ENCODE measurements at regions not wholly inside any gene's neighbourhood (a gene's known extent, or its start where the extent isn't known, plus 50 kb on each side); places are given as distances from the start of the nearest gene placed in this dataset.

DNA sequence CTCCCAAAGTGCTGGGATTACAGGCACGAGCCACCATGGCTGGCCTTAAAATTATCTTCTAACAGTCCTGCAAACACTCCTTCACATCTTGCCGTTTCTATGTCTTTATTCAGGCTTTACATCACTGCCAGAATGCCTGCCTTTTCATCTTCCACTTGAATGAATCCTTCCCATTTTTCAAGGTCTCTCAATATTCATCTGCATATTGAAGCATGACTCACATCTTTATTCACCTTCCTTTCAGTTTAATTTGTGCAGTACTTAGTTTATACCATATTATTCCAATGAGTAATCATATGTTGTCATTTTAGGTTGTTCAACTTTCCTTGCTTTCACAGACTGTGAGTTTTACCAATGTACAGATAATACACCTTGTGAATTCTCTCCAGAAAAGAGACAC, 510.1 kb upstream of the PIK3C3 start:
- no peak for DNase-seq

GRCh38 chr18:41436772-41437171, 518.3 kb upstream of the PIK3C3 start:
- no peak for DNase-seq

DNA sequence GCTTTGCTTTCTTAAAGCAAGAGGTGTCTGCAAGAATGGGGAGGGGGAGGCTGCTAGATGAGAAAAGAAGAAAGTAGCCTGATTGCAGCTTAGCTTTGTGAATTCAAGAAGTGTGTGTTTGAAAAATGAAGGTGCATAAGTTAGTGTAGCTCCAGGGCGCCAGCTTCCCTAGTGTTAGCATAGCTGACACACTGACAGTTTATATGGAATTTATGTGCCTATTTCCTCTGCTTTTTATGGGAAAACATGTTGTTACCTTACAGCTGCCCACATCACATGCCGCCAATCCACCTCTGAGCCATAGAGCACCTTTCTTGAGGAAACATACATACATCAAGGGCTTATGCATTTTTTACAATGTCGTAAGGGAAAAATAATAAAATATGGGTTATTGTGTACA, 536.4 kb upstream of the PIK3C3 start:
- DNase-seq, result no peak

GRCh38 chr18:41416044-41416443, 539.0 kb upstream of the PIK3C3 start:
- DNase-seq, result no peak

GRCh38 chr18:41410006-41410405, 545.0 kb upstream of the PIK3C3 start:
- no peak for DNase-seq

DNA sequence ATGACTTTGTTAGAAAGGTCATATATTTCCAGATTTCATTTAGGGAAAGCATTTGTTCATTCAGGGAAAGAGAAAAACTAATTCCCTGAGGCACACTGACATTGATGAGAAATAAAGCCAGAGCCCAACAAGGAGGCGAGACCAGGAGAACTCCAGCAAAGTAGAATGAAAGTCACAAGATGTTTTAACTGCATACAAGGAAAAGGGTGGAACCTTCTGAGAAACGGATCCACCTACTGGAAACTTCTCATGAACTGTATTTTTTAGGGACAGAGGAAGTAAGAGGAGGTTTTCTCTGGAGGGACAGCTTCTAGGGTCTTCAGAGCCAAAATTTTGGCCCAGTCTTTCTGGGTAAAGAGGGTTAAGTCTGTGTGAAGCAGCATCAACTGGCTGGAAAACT, 548.2 kb upstream of the PIK3C3 start:
- DNase-seq, result no peak

DNA sequence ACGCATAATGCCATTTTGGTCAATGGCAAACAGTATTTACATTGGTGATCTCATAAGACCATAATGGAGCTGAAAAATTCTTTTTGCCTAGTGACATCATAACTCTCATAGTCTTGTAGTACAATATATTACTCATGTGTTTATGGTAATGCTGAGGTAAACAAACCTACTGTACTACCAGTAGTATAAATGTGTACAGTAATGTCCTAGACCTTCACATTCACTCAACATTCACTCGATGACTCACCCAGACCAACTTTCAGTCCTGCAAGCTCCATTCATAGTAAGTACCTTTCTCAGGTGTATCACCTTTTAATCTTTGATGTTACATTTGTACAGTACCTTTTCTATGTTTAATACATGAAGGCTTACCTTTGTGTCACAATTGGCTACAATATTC, 558.2 kb upstream of the PIK3C3 start:
- DNase-seq, result no peak

GRCh38 chr18:41396211-41396610, 558.8 kb upstream of the PIK3C3 start:
- DNase-seq, result no peak

- DNase-seq, result no peak
Measured at GRCh38 chr18:41395695-41396094, 559.3 kb upstream of the PIK3C3 start.

DNA sequence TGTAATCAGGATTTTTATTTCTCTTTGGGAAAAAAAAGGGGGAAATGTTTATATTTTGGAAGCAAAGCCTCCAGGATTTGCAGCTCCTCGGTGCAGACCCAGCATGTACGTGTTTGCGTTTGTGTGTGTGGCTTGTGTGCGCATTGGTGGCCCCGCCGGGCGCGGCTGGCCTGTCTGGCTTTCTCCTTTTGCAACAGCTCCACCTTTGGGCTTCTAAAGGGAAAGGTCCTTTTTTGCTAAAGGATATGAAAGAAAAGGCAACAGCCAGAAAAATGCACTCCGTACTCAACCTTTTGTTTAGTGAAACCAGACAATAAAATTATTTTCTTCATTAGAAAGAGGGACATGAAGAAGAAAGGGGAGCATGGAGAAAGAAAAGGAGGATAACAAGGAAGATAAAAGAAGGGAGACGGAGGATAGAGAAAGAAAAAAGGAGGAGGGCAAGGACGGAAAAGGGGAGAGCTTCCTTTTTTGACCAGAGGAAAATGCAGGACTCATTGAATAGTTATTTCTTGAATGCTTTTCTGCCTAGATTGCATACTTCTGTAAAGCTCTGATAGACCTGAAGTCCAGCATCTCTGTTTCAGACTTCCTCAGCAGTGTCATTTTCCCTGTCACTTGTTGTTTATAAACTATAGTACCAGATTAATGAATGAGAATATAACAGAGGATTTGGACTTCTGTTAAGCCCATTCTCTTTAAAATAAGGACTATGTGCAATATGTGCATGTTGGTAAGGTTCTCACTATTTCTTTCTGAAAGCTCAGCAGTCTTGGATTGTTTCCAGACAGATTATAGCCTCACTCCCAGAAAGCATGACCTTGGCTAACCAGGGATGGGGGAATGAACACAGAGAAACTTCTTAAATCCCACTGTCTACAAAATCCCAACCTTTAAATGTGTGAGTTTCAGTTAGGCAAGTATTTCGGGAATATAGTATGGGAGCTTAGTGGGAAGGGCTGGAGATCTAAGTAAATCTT, 563.1 kb upstream of the PIK3C3 start:
- no peak for DNase-seq

DNA sequence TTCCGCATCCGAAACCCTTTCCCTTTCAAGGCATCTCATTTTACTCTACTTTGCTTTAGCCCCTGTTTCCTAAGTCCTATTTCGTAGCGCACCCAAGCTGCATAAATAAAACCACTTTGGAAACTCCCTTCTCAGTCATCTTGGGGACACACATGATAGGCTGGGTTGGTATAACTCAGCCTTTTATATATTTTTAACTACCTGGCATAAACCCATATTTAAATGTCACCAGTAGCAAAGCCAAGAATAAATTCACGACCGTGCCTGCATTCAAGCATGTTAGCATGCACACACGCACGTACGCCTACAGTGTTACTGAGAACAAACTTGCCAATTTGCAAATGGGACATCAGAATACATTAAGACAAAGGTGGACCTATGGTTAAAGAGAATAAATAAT, 564.7 kb upstream of the PIK3C3 start:
- DNase-seq, result no peak

GRCh38 chr18:41378598-41378997, 576.4 kb upstream of the PIK3C3 start:
- no peak for DNase-seq

DNA sequence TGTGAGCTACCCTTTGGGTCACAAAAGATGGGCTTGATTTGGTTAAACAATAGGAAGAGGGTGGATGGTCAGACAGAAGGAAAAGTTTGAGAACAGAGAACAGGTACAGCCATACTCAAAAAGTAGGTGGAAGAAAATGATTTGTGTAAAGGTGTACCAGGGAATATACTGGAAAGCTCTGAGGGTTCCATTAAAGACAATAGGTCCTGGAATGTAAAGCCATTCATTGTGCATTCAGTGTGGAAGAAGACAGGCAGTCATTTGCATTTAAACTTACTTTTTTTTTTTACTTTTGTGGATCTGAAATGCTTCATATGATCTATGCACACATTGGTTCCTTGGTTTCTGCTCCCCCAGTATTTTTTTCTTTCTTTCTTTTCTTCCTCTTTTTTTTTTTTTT, 581.4 kb upstream of the PIK3C3 start:
- no peak for DNase-seq

DNA sequence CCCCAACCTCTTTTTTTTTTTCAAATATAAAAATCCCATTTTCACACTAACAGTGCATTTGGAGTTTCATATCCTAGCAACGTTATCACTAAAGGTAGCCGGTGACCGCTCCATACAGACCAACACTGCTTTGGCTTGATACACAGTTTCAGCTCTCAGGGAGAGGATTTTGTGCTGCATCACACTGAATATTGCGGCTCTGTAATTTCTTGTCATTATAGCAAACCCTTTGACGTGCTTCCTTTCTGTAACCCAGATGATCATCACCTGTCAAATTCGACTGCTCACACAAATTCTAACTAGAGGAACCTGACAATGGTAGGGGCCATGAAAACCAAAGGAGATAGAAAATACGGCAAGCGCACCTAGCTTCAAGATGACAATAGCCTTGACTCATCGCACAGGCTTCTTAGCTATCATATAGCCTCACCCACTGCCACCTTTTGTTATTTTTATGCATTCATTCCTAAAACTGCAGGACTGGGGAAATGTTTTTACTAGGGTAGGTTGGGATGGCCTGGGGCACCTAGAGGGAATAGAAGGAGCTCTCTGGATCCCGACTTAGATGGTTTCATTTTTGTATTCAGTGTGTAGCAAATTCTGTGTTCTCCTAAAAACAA, 582.9 kb upstream of the PIK3C3 start:
- DNase-seq, result no peak

DNA sequence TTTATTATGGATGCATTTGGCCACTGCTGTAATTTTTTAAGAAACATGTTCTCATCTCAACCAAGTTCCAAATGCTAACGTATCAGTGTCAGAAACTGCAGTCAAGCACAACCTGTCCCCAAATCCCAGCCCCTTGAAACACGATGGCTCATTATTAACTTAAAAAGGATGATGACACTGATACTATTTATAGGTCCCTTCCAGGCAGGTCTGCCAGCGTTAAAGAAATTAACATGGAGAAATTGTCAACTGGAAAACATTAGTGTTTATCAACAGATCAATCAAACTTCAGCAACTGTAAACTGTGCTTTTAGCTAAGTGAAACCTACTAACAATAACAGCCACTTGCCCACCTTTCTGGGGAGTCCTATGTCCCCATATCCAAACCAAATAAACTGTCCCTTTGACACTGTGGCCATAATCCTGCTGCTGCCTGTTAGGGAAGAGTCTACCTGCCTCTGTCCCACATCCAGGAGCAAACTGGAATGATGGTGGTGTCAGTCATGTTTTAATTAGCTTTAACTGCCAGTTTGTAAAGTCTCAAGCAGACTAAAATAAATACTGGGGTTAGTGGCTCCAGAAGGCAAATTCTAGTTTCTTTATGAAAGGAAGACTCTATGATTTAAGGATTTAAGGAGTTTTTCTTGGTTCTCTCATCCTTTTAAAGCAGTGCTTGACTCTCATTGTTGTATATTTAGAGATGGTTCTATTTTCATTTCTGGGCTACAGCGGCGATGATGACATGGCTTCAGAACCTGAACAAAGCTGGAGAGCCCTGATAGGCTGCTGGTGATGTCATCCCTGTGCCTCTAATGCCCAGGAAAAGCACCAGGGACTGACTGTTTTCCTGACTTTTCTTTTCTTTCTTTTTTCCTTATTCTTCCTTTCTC, 583.6 kb upstream of the PIK3C3 start:
- DNase-seq, result no peak

DNA sequence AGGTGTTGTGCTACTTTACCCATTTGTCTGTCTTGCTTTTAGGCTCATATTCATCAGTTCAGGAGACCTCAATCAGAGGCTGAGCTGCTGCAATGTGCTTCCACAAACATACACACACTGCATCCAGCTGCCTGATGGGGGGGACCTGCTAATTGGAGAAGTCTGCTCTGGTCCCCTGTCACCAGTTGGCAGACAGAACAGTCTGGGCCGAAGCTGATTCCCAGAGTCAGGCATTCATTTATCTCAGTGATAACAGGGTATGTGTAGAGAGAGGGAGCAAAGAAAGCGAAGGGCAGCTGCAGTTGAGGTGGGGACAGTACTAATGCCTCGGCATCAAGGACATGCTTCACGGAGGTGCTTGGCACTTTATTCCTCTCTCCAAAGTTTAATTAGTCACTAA, 584.3 kb upstream of the PIK3C3 start:
- no peak for DNase-seq

- DNase-seq, result no peak
Measured at GRCh38 chr18:41357708-41358107, 597.3 kb upstream of the PIK3C3 start.

GRCh38 chr18:41353777-41354528, 601.1 kb upstream of the PIK3C3 start:
- no peak for DNase-seq

- no peak for DNase-seq
Measured at GRCh38 chr18:41351430-41351829, 603.6 kb upstream of the PIK3C3 start.

DNA sequence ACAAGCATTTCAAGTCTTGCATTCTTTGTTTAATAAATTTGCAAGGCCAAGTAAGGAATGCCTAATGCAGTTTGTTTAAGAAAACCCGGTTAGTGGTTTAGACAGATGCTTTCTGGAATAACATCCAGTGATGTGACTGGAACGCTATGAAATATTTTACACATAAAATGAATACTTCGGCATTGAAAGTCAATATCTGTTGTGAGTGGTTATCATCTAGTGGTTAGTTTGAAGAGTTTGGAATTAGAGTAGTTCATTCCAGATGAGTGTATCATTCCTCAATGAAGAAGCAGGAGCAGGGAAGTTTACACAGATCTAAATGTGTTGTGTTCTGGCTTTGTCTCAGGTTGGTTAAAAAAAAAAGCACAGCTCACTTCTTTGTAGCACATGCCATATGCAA, 608.0 kb upstream of the PIK3C3 start:
- DNase-seq, result no peak

DNA sequence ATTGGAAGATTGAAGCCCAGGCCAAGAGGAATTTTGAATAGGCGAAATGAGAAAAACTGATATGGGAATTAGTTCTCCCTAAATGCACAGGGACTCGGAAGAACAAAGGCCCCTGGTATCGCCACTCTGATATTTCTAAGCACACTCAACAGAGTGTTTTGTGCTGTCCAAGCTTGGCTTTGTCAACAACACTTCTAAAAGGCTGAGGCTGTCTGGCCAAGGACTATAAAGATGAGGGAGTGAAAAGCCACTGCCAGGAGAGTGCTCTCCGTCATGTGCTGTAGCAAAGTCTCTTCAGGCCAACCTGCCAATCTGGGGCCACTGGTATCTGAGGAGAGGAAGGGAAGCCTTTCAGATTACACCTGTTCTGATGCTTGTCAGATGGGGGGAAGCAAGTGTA, 611.2 kb upstream of the PIK3C3 start:
- DNase-seq, result no peak

DNA sequence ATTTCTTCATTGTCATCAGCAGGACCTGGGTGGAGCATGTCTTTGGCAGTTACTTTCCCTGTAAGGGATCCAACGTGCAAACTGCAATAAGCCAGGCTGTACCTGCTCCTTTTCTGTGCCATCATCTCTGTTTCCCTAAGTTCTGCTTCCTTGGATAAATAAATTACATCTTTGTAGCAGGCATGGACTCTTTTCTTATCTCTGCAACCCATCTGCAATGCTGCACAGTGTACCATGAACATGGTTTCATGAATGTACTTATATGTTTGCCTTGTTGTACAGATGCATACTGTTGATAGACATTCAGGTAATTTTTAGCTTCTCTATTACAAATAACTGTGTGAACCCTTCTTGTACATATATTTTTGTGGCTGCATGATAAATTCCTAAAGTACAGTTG, 616.7 kb upstream of the PIK3C3 start:
- no peak for DNase-seq

DNA sequence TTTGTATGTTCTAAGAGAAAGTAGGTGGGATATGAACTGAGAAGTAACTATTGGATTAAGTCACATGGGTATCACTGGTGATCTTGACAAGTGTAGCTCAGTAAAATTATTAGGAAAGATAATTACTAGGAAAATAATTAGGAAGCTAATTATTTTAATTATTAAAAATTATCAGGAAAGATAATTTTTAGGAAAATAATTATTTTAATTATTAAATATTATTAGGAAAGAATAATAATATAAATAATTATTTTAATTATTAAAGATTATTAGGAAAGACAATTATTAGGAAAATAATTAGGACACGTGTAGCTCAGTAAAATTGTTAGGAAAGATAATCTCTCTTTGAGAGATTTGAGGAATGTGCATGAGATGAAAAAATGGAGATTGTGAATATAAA, 623.4 kb upstream of the PIK3C3 start:
- DNase-seq, result no peak
